Germinal center (tissue), 1 donor: ENCODE measurements at regions not wholly inside any gene's neighbourhood (a gene's known extent, or its start where the extent isn't known, plus 50 kb on each side); places are given as distances from the start of the nearest gene placed in this dataset.

Source experiments
- DNase-seq: peaks from one replicate; pipeline ENCODE4 v3.0.0; 2012; ENCODE audit warnings: mixed read lengths, low spot score

- DNase-seq = no peak
Measured at GRCh38 chr2:163541943-163542342, 193.9 kb downstream of the FIGN start.

GRCh38 chr2:163541495-163541894, 194.3 kb downstream of the FIGN start:
- no peak for DNase-seq

GRCh38 chr2:163528640-163529217, 207.1 kb downstream of the FIGN start:
- DNase-seq = no peak

- DNase-seq = no peak
Measured at GRCh38 chr2:163527381-163527780, 208.4 kb downstream of the FIGN start.

GRCh38 chr2:163518762-163519161, 217.0 kb downstream of the FIGN start:
- no peak for DNase-seq

GRCh38 chr2:163515836-163516235, 220.0 kb downstream of the FIGN start:
- no peak for DNase-seq

- no peak for DNase-seq
Measured at GRCh38 chr2:163505281-163505680, 230.5 kb downstream of the FIGN start.

- DNase-seq = no peak
Measured at GRCh38 chr2:163493359-163494298, 242.2 kb downstream of the FIGN start.

GRCh38 chr2:163491850-163492249, 244.0 kb downstream of the FIGN start:
- DNase-seq = no peak

GRCh38 chr2:163490281-163490680, 245.5 kb downstream of the FIGN start:
- no peak for DNase-seq

- no peak for DNase-seq
Measured at GRCh38 chr2:163481515-163481914, 254.3 kb downstream of the FIGN start.

GRCh38 chr2:163479599-163479998, 256.2 kb downstream of the FIGN start:
- DNase-seq = no peak

GRCh38 chr2:163475815-163476214, 260.0 kb downstream of the FIGN start:
- no peak for DNase-seq

GRCh38 chr2:163474889-163475288, 260.9 kb downstream of the FIGN start:
- DNase-seq = no peak

- DNase-seq = no peak
Measured at GRCh38 chr2:163474319-163474744, 261.5 kb downstream of the FIGN start.

- no peak for DNase-seq
Measured at GRCh38 chr2:163471947-163472346, 263.9 kb downstream of the FIGN start.

- no peak for DNase-seq
Measured at GRCh38 chr2:163469561-163469962, 266.2 kb downstream of the FIGN start.

- no peak for DNase-seq
Measured at GRCh38 chr2:163467251-163467630, 268.6 kb downstream of the FIGN start.

GRCh38 chr2:163466331-163467250, 269.2 kb downstream of the FIGN start:
- no peak for DNase-seq

- no peak for DNase-seq
Measured at GRCh38 chr2:163465440-163465839, 270.4 kb downstream of the FIGN start.

- no peak for DNase-seq
Measured at GRCh38 chr2:163463411-163463810, 272.4 kb downstream of the FIGN start.

- DNase-seq = no peak
Measured at GRCh38 chr2:163462993-163463392, 272.8 kb downstream of the FIGN start.
